CD14-positive monocyte (primary cell): ENCODE measurements at regions not wholly inside any gene's neighbourhood (a gene's known extent, or its start where the extent isn't known, plus 50 kb on each side); places are given as distances from the start of the nearest gene placed in this dataset.

Experiments used
- DNase-seq, 3 donors: peaks; one replicate each; pipeline ENCODE4 v3.0.0-alpha.2; 2011 to 2022
- H2AFZ ChIP-seq: 2 replicates; pipeline ENCODE4 v1.6.0; 2012; ENCODE audit warnings: mild to moderate bottlenecking, low read depth, low read length, inconsistent platforms; ENCODE audit not compliant: insufficient read depth, poor library complexity, severe bottlenecking
- H3K27ac ChIP-seq, 2 donors: 1 replicate in 1 of 2; 2 replicates in 1 of 2; pipeline ENCODE4 v1.5.1; 2012 to 2013; ENCODE audit warnings: low read length in 2 of 2, control low read depth in 1 of 2, inconsistent platforms in 1 of 2, low read depth in 1 of 2, mild to moderate bottlenecking in 1 of 2
- H3K27me3 ChIP-seq, 2 donors: one replicate each; pipeline versions ENCODE4 v1.6.0 to v1.6.1; 2011 to 2013; ENCODE audit warnings: low read length in 2 of 2; ENCODE audit not compliant: control insufficient read depth in 2 of 2, insufficient read depth in 2 of 2
- H3K36me3 ChIP-seq, 2 donors: replicated peaks in 1 of 2; 1 replicate in 1 of 2; 2 replicates in 1 of 2; pipeline versions ENCODE4 v1.5.1 to v1.6.1; 2012 to 2013; ENCODE audit warnings: low read length in 2 of 2, control low read depth in 1 of 2, inconsistent platforms in 1 of 2, mild to moderate bottlenecking in 1 of 2; ENCODE audit not compliant: insufficient read depth in 2 of 2, control insufficient read depth in 1 of 2
- H3K4me1 ChIP-seq, 2 donors: 1 replicate in 1 of 2; 2 replicates in 1 of 2; pipeline versions ENCODE4 v1.5.1 to v1.6.1; 2012 to 2013; ENCODE audit warnings: low read length in 2 of 2, control low read depth in 1 of 2, inconsistent platforms in 1 of 2, mild to moderate bottlenecking in 1 of 2, moderate library complexity in 1 of 2; ENCODE audit not compliant: insufficient read depth in 2 of 2, control insufficient read depth in 1 of 2
- H3K4me2 ChIP-seq: replicated peaks from 2 replicates; pipeline ENCODE3; 2012; ENCODE audit warnings: low read length, moderate library complexity, mild to moderate bottlenecking; ENCODE audit not compliant: poor library complexity, severe bottlenecking; ENCODE audit errors: extremely low read depth
- H3K4me3 ChIP-seq, 3 experiments: fragments of 200-600 bp in 1 of 3; sonication (generic) in 1 of 3; replicated peaks in 1 of 3; 1 replicate in 2 of 3; 2 replicates in 1 of 3; pipeline ENCODE4 v1.5.1; 2011 to 2013; ENCODE audit warnings: low read length in 3 of 3, mild to moderate bottlenecking in 3 of 3, control low read depth in 2 of 3, low read depth in 2 of 3, inconsistent platforms in 1 of 3, moderate library complexity in 1 of 3
- H3K79me2 ChIP-seq: 2 replicates; pipeline ENCODE4 v1.6.0; 2012; ENCODE audit warnings: mild to moderate bottlenecking, control low read depth, inconsistent platforms, low read length, moderate library complexity; ENCODE audit not compliant: insufficient read depth
- H3K9ac ChIP-seq: 2 replicates; pipeline ENCODE4 v1.6.0; 2017; ENCODE audit warnings: low read length, mild to moderate bottlenecking; ENCODE audit not compliant: insufficient read depth, poor library complexity, severe bottlenecking
- H3K9me3 ChIP-seq, 2 donors: replicated peaks in 1 of 2; 1 replicate in 1 of 2; 2 replicates in 1 of 2; pipeline versions ENCODE4 v1.5.1 to v1.6.1; 2012 to 2013; ENCODE audit warnings: low read length in 2 of 2, control low read depth in 1 of 2; ENCODE audit not compliant: control insufficient read depth in 1 of 2, insufficient read depth in 1 of 2
- H4K20me1 ChIP-seq: 2 replicates; pipeline ENCODE4 v1.6.0; 2012; ENCODE audit warnings: mild to moderate bottlenecking, low read length, control low read depth, moderate library complexity; ENCODE audit not compliant: insufficient read depth
- H3K27ac Mint-ChIP-seq, 7 donors: one replicate each; pipeline ENCODE4 v1.8.0; 2020; ENCODE audit warnings: mild to moderate bottlenecking in 7 of 7, mixed read lengths in 7 of 7, moderate library complexity in 6 of 7, inconsistent platforms in 2 of 7
- H3K27me3 Mint-ChIP-seq, 3 donors: one replicate each; pipeline ENCODE4 v1.8.0; 2021 to 2022; ENCODE audit warnings: low read depth in 3 of 3, mild to moderate bottlenecking in 3 of 3, mixed read lengths in 3 of 3, moderate library complexity in 3 of 3, inconsistent platforms in 1 of 3
- H3K36me3 Mint-ChIP-seq, 2 donors: one replicate each; pipeline ENCODE4 v1.8.0; 2020; ENCODE audit warnings: mixed read lengths in 2 of 2, inconsistent platforms in 1 of 2, mild to moderate bottlenecking in 1 of 2
- H3K4me1 Mint-ChIP-seq: one replicate; pipeline ENCODE4 v1.8.0; 2020; ENCODE audit warnings: mild to moderate bottlenecking, mixed read lengths
- H3K4me3 Mint-ChIP-seq, 2 donors: one replicate each; pipeline ENCODE4 v1.8.0; 2020; ENCODE audit warnings: mild to moderate bottlenecking in 2 of 2, mixed read lengths in 2 of 2, moderate library complexity in 1 of 2
- H3K9me3 Mint-ChIP-seq, 7 donors: one replicate each; pipeline ENCODE4 v1.8.0; 2020 to 2022; ENCODE audit warnings: mixed read lengths in 7 of 7, mild to moderate bottlenecking in 6 of 7, moderate library complexity in 6 of 7, inconsistent platforms in 2 of 7
- WGBS: methylation state at CpG from one replicate; pipeline ENCODE4 v1.1.5; 2013; ENCODE audit warnings: missing lambda C conversion rate; ENCODE audit not compliant: insufficient coverage; 5-methylcytosine and 5-hydroxymethylcytosine counted together
- intact Hi-C, 2 donors: fragments of 100-400 bp; cut with micrococcal nuclease; formaldehyde crosslinking; loops; one replicate each; pipeline versions ENCODE4 v1.15.0 to v1.15.1; 2023
- TF ChIP-seq, protein P1 (sequence below): fragments of 200-600 bp; IDR thresholded peaks from one replicate; pipeline ENCODE4 v1.8.0; 2022; ENCODE audit warnings: antibody characterized with exemption, mild to moderate bottlenecking

DNA sequence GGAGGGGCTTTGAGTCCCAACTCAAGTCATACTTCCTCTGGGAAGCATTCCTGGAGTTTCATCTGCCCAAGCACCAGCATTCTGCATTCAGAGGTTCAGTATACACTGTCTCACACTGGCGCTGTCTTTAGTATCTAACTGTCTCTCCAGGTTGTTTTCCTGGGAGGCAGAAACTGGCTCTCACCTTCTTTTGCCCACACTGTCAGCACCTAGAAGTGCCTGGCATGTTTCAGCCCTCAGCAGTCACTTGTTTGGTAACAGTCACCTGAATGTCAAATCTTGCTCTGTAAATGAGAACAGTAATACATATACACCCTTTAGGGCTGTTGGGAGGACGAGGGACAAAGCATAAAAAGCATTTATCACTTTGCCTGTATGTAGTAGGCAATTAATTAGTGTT is 339.6 kb downstream of the UQCRFS1 start:
- no peak overlapping the region for H2AFZ ChIP-seq
- no peak overlapping the region for H3K9ac ChIP-seq
- no peak overlapping the region for H3K4me3 ChIP-seq
- H3K27me3 Mint-ChIP-seq: no peaks in the 10 kb centered on the region
- no peak overlapping the region for H3K4me2 ChIP-seq
- no peaks in the 10 kb centered on the region for H3K9me3 ChIP-seq
- no peaks in the 10 kb centered on the region for H3K27me3 ChIP-seq
- H4K20me1 ChIP-seq: no peaks in the 10 kb centered on the region
- intact Hi-C loops: no loop called here
- H3K27ac Mint-ChIP-seq: no peak overlapping the region
- no peaks in the 10 kb centered on the region for H3K4me1 Mint-ChIP-seq
- no peaks in the 10 kb centered on the region for H3K36me3 ChIP-seq
- no peak overlapping the region for H3K4me3 Mint-ChIP-seq
- no peak for DNase-seq
- H3K9me3 Mint-ChIP-seq: peaks cover 0 to 4% (median 0%) of the 10 kb centered on the region in 7 donors
- no peak overlapping the region for H3K27ac ChIP-seq
- WGBS: 100% methylated on average over 1 of the region's 2 CpGs
- H3K4me1 ChIP-seq: no peaks in the 10 kb centered on the region
- H3K36me3 Mint-ChIP-seq: no peaks in the 10 kb centered on the region
- TF ChIP-seq, protein P1, sequence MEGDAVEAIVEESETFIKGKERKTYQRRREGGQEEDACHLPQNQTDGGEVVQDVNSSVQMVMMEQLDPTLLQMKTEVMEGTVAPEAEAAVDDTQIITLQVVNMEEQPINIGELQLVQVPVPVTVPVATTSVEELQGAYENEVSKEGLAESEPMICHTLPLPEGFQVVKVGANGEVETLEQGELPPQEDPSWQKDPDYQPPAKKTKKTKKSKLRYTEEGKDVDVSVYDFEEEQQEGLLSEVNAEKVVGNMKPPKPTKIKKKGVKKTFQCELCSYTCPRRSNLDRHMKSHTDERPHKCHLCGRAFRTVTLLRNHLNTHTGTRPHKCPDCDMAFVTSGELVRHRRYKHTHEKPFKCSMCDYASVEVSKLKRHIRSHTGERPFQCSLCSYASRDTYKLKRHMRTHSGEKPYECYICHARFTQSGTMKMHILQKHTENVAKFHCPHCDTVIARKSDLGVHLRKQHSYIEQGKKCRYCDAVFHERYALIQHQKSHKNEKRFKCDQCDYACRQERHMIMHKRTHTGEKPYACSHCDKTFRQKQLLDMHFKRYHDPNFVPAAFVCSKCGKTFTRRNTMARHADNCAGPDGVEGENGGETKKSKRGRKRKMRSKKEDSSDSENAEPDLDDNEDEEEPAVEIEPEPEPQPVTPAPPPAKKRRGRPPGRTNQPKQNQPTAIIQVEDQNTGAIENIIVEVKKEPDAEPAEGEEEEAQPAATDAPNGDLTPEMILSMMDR: no peak
- H3K79me2 ChIP-seq: no peaks in the 10 kb centered on the region

DNA sequence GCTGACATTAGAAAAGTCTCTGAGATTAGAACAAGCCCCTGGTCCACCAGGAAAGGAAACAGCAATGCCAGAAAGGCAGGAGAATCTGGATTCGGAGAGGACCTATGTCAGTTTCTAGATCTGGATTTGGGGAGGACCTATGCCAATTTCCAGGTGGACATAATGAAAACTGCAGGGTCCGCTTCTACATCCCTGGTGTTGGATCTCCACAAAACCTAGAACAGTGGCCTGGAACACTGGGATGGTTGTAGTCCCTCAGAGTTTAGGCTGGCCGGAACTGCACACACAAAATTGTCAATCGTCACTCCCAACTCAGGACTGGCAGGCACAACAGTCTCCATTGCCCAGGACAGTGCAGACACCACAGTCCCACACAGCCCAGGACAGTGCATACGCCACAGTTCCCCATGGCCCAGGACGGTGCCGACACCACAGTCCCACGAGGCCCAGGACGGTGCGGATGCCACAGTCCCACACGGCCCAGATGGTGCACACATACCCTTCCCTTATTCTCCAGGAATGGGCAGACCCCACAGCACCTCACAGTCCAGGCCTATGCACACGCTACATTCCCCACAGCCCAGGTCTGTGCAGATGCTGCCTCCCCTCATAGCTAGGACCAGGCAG is 341.7 kb downstream of the UQCRFS1 start:
- Histone ChIP-seq H3K36me3 (no peaks in the 10 kb centered on the region), H3K4me1 (no peaks in the 10 kb centered on the region), H3K4me2 (no peak overlapping the region), H3K27ac (no peak overlapping the region), H3K9me3 (no peaks in the 10 kb centered on the region), H4K20me1 (no peaks in the 10 kb centered on the region), H3K27me3 (no peaks in the 10 kb centered on the region), H3K4me3 (no peak overlapping the region), H3K9ac (no peak overlapping the region), H2AFZ (no peak overlapping the region), H3K79me2 (no peaks in the 10 kb centered on the region)
- H3K27ac Mint-ChIP-seq: no peak overlapping the region
- H3K27me3 Mint-ChIP-seq: no peaks in the 10 kb centered on the region
- no peaks in the 10 kb centered on the region for H3K4me1 Mint-ChIP-seq
- TF ChIP-seq, protein P1: no peak
- no peak overlapping the region for H3K4me3 Mint-ChIP-seq
- DNase-seq: no peak
- intact Hi-C loops: no loop called here
- 91% methylated on average over 12 of the region's 12 CpGs for WGBS
- peaks cover 0 to 4% (median 0%) of the 10 kb centered on the region in 7 donors for H3K9me3 Mint-ChIP-seq
- H3K36me3 Mint-ChIP-seq: no peaks in the 10 kb centered on the region
